ENCODE measurements at regions not wholly inside any gene's neighbourhood (a gene's known extent, or its start where the extent isn't known, plus 50 kb on each side); places are given as distances from the start of the nearest gene placed in this dataset.

DNA sequence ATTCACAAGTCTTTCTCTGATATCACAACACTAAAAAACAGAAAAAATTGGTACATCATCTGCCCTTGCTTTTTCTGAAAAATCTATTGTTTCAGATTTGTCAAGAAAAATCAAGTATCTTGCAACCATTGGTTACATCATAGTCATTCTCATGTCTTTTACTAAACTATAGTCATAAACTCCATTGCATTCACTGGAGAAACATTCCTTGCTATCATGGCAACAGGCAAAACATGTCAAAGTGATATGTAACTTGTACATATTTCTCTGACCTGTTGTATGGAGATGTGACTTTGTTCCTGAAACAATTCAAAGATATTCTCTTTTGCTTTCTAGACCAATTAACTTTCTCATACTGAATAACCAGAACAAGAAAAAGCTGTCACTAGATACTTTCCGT, 121.9 kb upstream of the ANK2 start:
- H3K27ac ChIP-seq (ENCODE audit: insufficient read depth, low read depth, low read length, poor library complexity, severe bottlenecking) = peak overlapping the region; percentile 6
- H3K4me3 ChIP-seq (ENCODE audit: insufficient read depth, low read depth, low read length) = no peak overlapping the region
- H3K4me1 ChIP-seq (ENCODE audit: control insufficient read depth, insufficient read depth, low read length) = no peaks in the 10 kb centered on the region
- no peaks in the 10 kb centered on the region for H3K27me3 ChIP-seq (ENCODE audit: control insufficient read depth, insufficient read depth, low read length, poor library complexity, severe bottlenecking)
- no peaks in the 10 kb centered on the region for H3K36me3 ChIP-seq (ENCODE audit: control insufficient read depth, insufficient read depth, low read length)
- WGBS, 2 experiments = 92 to 100% methylated on average over 1 of the region's 1 CpG
- H3K9me3 ChIP-seq (ENCODE audit: control insufficient read depth, low read length) = no peaks in the 10 kb centered on the region

DNA sequence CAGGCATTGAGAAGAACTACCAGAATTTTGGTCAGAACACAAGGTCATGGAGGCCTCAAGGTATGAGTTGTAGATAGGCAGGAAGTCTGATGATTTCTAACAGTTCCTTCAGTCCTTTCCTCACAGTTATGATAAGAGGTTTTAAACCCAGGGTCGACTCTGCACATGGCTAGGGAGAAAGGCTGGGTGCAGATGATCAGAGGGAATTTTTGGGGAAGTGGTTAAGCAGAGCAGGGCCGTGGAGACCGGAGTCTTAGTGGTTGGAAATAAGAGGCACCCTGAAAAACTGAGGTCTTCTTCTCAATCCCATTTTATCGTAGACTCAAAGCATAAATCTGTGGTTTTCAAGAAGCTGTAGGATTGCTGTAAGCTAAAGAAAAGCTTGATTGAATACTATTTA, 118.5 kb upstream of the ANK2 start:
- Histone ChIP-seq H3K27me3 (ENCODE audit: control insufficient read depth, insufficient read depth, low read length, poor library complexity, severe bottlenecking) (no peaks in the 10 kb centered on the region), H3K4me1 (ENCODE audit: control insufficient read depth, insufficient read depth, low read length) (no peaks in the 10 kb centered on the region), H3K9me3 (ENCODE audit: control insufficient read depth, low read length) (no peaks in the 10 kb centered on the region), H3K27ac (ENCODE audit: insufficient read depth, low read depth, low read length, poor library complexity, severe bottlenecking) (no peak overlapping the region), H3K4me3 (ENCODE audit: insufficient read depth, low read depth, low read length) (no peak overlapping the region), H3K36me3 (ENCODE audit: control insufficient read depth, insufficient read depth, low read length) (no peaks in the 10 kb centered on the region)
- WGBS, 2 experiments = 94 to 96% methylated on average over 4 of the region's 4 CpGs

DNA sequence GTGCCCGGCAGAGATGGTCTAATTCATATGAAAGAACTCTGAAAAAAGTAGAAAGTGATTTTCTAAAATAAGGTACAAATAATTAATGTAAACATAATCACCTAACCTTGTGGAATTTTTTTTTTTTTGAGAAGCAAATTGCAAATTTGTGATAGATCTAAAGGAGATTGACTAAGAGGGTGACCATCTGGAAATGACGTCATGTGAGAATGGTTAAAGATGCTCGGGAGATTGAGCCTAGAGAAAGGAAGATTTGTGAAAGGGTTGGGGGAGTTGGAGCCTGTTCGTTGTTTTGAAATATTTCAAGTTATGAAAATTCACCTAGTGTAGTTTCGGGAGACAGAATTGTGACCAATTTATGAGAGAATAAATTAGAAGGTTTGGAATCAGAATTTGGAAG, 115.7 kb upstream of the ANK2 start:
- Histone ChIP-seq H3K4me1 (ENCODE audit: control insufficient read depth, insufficient read depth, low read length) (no peaks in the 10 kb centered on the region), H3K27ac (ENCODE audit: insufficient read depth, low read depth, low read length, poor library complexity, severe bottlenecking) (no peak overlapping the region), H3K4me3 (ENCODE audit: insufficient read depth, low read depth, low read length) (no peak overlapping the region), H3K27me3 (ENCODE audit: control insufficient read depth, insufficient read depth, low read length, poor library complexity, severe bottlenecking) (no peaks in the 10 kb centered on the region), H3K9me3 (ENCODE audit: control insufficient read depth, low read length) (no peaks in the 10 kb centered on the region), H3K36me3 (ENCODE audit: control insufficient read depth, insufficient read depth, low read length) (no peaks in the 10 kb centered on the region)
- 89 to 90% methylated on average over 5 of the region's 5 CpGs for WGBS, 2 experiments

DNA sequence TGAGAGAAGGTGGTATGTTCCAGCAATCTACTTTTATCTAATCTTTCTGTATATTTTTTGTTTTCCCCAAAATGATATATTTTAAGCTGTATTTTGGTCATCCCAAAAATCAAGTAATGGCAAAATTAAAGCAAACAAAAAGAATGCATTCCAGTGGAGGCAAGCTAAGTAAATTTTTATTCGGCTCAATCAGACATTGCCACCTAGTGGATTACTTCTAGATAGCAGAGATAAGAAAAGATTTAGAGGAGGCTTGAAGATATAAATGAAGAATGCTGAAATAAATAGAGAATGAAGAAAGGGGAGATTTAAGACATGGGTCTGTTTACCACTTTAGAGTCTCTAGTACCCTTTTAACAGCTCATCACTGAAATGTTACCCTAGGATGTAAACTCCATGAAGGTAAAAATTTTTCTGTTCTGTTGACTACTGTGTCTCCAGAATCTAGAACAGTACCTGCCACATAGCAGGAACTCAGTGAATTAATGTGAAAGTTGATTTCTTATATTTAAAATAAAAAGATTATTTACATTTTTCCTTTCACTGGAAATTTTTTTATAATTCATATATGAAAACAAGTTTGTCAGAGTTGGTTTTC, 110.9 kb upstream of the ANK2 start:
- 20 to 28% methylated on average over 1 of the region's 1 CpG for WGBS, 2 experiments
- Histone ChIP-seq H3K4me3 (ENCODE audit: insufficient read depth, low read depth, low read length) (no peak overlapping the region), H3K27me3 (ENCODE audit: control insufficient read depth, insufficient read depth, low read length, poor library complexity, severe bottlenecking) (no peaks in the 10 kb centered on the region), H3K36me3 (ENCODE audit: control insufficient read depth, insufficient read depth, low read length) (no peaks in the 10 kb centered on the region), H3K9me3 (ENCODE audit: control insufficient read depth, low read length) (no peaks in the 10 kb centered on the region), H3K27ac (ENCODE audit: insufficient read depth, low read depth, low read length, poor library complexity, severe bottlenecking) (no peak overlapping the region), H3K4me1 (ENCODE audit: control insufficient read depth, insufficient read depth, low read length) (no peaks in the 10 kb centered on the region)

DNA sequence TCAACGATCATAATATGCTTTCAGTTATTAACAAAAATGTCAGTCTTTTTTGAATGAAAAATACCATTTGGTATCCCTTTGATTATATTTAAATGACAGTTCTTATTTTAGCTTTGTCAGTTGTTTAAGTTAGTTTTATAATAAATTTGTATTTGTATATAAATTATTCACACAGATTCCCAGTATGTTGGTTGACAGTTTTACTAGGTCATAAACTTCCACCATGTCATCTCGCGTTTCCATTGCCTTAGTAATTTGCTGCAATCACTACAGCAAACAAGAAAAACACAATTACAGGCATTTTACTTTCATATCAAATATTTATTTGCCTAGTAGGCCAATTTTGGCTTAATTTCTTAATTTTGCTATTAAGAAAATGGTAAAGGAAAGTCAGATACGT, 109.6 kb upstream of the ANK2 start:
- WGBS, 2 experiments = 96 to 100% methylated on average over 2 to 3 of the region's 4 CpGs
- Histone ChIP-seq H3K9me3 (ENCODE audit: control insufficient read depth, low read length) (no peaks in the 10 kb centered on the region), H3K4me3 (ENCODE audit: insufficient read depth, low read depth, low read length) (no peak overlapping the region), H3K4me1 (ENCODE audit: control insufficient read depth, insufficient read depth, low read length) (no peaks in the 10 kb centered on the region), H3K27ac (ENCODE audit: insufficient read depth, low read depth, low read length, poor library complexity, severe bottlenecking) (no peak overlapping the region), H3K27me3 (ENCODE audit: control insufficient read depth, insufficient read depth, low read length, poor library complexity, severe bottlenecking) (no peaks in the 10 kb centered on the region), H3K36me3 (ENCODE audit: control insufficient read depth, insufficient read depth, low read length) (no peaks in the 10 kb centered on the region)

DNA sequence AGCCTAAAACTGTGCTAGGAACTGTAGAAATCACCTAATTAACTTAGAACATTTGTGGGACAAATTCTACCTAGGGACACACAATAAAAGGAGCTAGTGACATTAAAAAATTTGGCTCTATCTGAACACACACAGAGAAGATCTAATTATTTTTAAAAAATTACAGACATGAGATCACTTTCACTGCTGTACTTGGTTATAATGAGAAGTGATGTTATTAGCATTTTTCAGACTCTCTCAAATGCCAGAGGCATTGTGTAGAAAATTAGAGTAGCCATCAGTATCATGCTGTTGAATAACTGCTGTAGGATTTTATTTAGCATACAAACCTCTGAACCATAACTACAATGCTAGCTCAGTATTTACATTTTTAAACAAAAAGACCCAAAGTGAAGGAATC, 109.1 kb upstream of the ANK2 start:
- H3K36me3 ChIP-seq (ENCODE audit: control insufficient read depth, insufficient read depth, low read length) = no peaks in the 10 kb centered on the region
- no peaks in the 10 kb centered on the region for H3K9me3 ChIP-seq (ENCODE audit: control insufficient read depth, low read length)
- H3K27me3 ChIP-seq (ENCODE audit: control insufficient read depth, insufficient read depth, low read length, poor library complexity, severe bottlenecking) = no peaks in the 10 kb centered on the region
- no peak overlapping the region for H3K27ac ChIP-seq (ENCODE audit: insufficient read depth, low read depth, low read length, poor library complexity, severe bottlenecking)
- no peak overlapping the region for H3K4me3 ChIP-seq (ENCODE audit: insufficient read depth, low read depth, low read length)
- no peaks in the 10 kb centered on the region for H3K4me1 ChIP-seq (ENCODE audit: control insufficient read depth, insufficient read depth, low read length)

DNA sequence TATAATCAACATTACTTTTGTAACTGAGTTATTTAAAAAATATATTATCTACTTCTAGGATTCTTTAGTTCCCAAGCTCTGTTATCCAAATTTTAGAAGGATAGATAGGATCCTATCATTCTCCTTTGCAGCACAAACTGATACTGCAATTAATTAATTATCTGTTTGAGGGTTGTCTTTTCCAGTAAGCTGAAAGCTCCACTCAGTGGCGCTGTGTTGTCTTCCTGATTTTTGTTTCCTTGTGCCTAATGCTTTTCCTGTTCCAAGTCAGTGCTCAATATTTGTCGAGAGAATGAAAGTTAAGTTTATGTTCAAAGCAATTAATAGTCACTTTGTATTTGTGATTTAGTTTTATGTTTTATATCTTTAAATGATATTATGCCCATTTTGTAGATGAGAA, 107.4 kb upstream of the ANK2 start:
- Histone ChIP-seq H3K27ac (ENCODE audit: insufficient read depth, low read depth, low read length, poor library complexity, severe bottlenecking) (no peak overlapping the region), H3K36me3 (ENCODE audit: control insufficient read depth, insufficient read depth, low read length) (no peaks in the 10 kb centered on the region), H3K27me3 (ENCODE audit: control insufficient read depth, insufficient read depth, low read length, poor library complexity, severe bottlenecking) (no peaks in the 10 kb centered on the region), H3K4me3 (ENCODE audit: insufficient read depth, low read depth, low read length) (no peak overlapping the region), H3K4me1 (ENCODE audit: control insufficient read depth, insufficient read depth, low read length) (no peaks in the 10 kb centered on the region), H3K9me3 (ENCODE audit: control insufficient read depth, low read length) (no peaks in the 10 kb centered on the region)
- whole genome bisulfite sequencing, 2 experiments = 91 to 93% methylated on average over 2 of the region's 2 CpGs

DNA sequence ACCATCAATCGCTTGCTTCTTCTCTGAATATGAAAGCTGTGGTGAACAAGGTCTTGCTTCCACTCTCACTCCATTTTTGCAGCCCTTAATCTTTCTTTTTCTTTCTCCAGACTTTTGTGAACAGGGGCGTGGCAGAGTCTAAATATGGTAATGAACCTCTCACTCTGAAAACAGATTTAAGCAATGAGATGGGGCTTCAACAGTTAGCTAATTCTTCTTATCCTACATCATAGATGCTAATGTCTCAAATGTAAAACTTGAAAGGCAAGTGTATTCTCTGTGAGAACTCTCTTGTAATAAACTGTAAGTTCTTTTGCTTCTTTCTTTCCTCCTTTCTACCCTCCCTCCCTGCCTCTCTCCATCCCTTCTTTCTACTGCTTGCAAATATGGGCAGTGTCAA, 106.5 kb upstream of the ANK2 start:
- no peak overlapping the region for H3K27ac ChIP-seq (ENCODE audit: insufficient read depth, low read depth, low read length, poor library complexity, severe bottlenecking)
- no peak overlapping the region for H3K4me3 ChIP-seq (ENCODE audit: insufficient read depth, low read depth, low read length)
- no peaks in the 10 kb centered on the region for H3K9me3 ChIP-seq (ENCODE audit: control insufficient read depth, low read length)
- H3K4me1 ChIP-seq (ENCODE audit: control insufficient read depth, insufficient read depth, low read length) = no peaks in the 10 kb centered on the region
- 92 to 94% methylated on average over 1 to 2 of the region's 2 CpGs for WGBS, 2 experiments
- no peaks in the 10 kb centered on the region for H3K27me3 ChIP-seq (ENCODE audit: control insufficient read depth, insufficient read depth, low read length, poor library complexity, severe bottlenecking)
- H3K36me3 ChIP-seq (ENCODE audit: control insufficient read depth, insufficient read depth, low read length) = no peaks in the 10 kb centered on the region

DNA sequence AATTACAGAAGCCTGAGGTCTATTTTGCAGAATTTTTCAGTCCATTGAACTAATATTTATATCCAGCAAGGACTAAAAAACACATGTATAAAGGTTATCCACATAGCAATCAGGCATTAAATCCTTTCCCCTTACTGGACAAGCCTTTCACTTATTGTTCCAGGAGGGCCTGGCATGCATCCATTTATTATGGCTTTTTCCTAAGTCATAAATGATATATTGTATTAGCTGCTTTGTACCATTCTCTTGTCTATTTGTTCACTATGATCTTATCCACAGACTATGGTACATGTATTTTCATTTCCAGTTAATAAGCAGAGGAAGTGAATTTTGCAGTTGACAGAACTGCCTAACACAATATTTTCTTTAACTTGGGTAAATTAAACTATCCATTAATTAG, 105.4 kb upstream of the ANK2 start:
- Histone ChIP-seq H3K4me1 (ENCODE audit: control insufficient read depth, insufficient read depth, low read length) (peaks cover 5% of the 10 kb centered on the region), H3K36me3 (ENCODE audit: control insufficient read depth, insufficient read depth, low read length) (no peaks in the 10 kb centered on the region), H3K9me3 (ENCODE audit: control insufficient read depth, low read length) (no peaks in the 10 kb centered on the region), H3K4me3 (ENCODE audit: insufficient read depth, low read depth, low read length) (no peak overlapping the region), H3K27me3 (ENCODE audit: control insufficient read depth, insufficient read depth, low read length, poor library complexity, severe bottlenecking) (no peaks in the 10 kb centered on the region), H3K27ac (ENCODE audit: insufficient read depth, low read depth, low read length, poor library complexity, severe bottlenecking) (no peak overlapping the region)

DNA sequence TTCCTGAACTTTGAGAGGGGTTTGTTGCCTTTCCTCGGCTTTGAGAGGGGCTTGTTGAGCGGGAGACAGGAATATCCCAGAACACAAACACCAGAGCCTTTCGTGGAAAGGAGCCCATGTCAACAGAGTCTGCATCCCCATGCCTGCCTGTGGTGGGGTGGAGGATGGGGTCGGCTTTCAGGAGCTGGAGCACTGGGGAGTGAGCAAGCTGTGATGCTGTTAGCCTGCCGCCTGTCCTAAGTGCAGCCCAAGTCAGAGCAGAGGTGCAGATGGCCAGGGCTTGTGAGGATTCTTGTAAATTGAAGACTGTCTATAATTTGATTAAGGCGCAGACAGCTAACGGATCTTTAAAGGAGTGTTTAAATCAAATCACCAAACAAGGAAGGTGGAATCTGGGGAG, 103.3 kb upstream of the ANK2 start:
- Histone ChIP-seq H3K4me3 (ENCODE audit: insufficient read depth, low read depth, low read length) (no peak overlapping the region), H3K27me3 (ENCODE audit: control insufficient read depth, insufficient read depth, low read length, poor library complexity, severe bottlenecking) (no peaks in the 10 kb centered on the region), H3K9me3 (ENCODE audit: control insufficient read depth, low read length) (no peaks in the 10 kb centered on the region), H3K36me3 (ENCODE audit: control insufficient read depth, insufficient read depth, low read length) (no peaks in the 10 kb centered on the region), H3K27ac (ENCODE audit: insufficient read depth, low read depth, low read length, poor library complexity, severe bottlenecking) (no peak overlapping the region), H3K4me1 (ENCODE audit: control insufficient read depth, insufficient read depth, low read length) (peaks cover 9% of the 10 kb centered on the region)
- WGBS, 2 experiments = 77 to 80% methylated on average over 7 of the region's 7 CpGs

DNA sequence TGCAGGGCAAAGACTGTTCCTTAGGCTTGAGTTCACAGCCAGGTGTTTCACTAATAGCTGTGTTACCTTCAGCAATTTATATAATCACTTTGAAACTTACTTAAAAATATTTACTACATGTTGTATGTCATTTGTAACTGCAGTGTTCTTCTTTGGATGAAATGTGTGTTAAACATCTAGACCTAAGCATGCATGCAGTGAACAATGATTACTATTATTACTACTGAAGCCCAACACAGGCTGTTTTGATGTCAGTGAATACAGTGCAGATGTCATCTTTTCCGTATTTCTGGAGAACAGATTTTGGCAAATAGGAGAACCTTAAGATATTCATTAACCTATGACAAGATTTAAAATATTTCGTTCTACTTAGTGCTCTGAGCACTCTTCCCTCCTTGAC, 101.8 kb upstream of the ANK2 start:
- Histone ChIP-seq H3K9me3 (ENCODE audit: control insufficient read depth, low read length) (no peaks in the 10 kb centered on the region), H3K27ac (ENCODE audit: insufficient read depth, low read depth, low read length, poor library complexity, severe bottlenecking) (no peak overlapping the region), H3K27me3 (ENCODE audit: control insufficient read depth, insufficient read depth, low read length, poor library complexity, severe bottlenecking) (no peaks in the 10 kb centered on the region), H3K4me3 (ENCODE audit: insufficient read depth, low read depth, low read length) (no peak overlapping the region), H3K4me1 (ENCODE audit: control insufficient read depth, insufficient read depth, low read length) (peaks cover 9% of the 10 kb centered on the region), H3K36me3 (ENCODE audit: control insufficient read depth, insufficient read depth, low read length) (no peaks in the 10 kb centered on the region)
- 93 to 97% methylated on average over 2 of the region's 2 CpGs for WGBS, 2 experiments

All from ectodermal cell (in vitro differentiated cells).